Astrocyte of the hippocampus (primary cell): ENCODE measurements at regions not wholly inside any gene's neighbourhood (a gene's known extent, or its start where the extent isn't known, plus 50 kb on each side); places are given as distances from the start of the nearest gene placed in this dataset.
A peak's percentile ranks its signal among the peaks of the same experiment; 100 is the strongest.
"Not testable (repeated sequence)": the region's sequence is repeated elsewhere in the genome, so short reads cannot be mapped to it uniquely, and the experiment has no call there.

Experiments
- DNase-seq: peaks from one replicate; pipeline ENCODE4 v3.0.0; 2011; ENCODE audit warnings: low read depth, low spot score

DNA sequence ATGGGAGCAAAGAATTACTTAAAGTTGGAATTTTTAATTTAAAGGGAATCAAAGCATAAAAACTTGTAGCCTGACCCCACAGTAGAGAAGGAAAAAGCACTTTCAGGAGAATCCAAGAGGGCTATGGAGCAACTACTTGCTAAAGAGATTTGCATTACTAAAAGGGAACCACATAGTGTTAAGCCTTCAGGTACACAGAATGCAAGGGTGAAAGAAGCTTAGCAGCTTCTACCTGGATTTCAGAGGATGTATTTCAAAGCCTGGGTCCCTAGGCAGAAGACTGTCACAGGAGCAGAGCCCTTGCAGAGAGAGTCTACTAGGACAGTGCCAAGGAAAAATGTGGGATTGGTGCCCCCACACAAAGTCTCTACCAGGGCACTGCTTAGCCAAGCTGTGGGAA is 575.0 kb downstream of the GBE1 start:
- no peak for DNase-seq

DNA sequence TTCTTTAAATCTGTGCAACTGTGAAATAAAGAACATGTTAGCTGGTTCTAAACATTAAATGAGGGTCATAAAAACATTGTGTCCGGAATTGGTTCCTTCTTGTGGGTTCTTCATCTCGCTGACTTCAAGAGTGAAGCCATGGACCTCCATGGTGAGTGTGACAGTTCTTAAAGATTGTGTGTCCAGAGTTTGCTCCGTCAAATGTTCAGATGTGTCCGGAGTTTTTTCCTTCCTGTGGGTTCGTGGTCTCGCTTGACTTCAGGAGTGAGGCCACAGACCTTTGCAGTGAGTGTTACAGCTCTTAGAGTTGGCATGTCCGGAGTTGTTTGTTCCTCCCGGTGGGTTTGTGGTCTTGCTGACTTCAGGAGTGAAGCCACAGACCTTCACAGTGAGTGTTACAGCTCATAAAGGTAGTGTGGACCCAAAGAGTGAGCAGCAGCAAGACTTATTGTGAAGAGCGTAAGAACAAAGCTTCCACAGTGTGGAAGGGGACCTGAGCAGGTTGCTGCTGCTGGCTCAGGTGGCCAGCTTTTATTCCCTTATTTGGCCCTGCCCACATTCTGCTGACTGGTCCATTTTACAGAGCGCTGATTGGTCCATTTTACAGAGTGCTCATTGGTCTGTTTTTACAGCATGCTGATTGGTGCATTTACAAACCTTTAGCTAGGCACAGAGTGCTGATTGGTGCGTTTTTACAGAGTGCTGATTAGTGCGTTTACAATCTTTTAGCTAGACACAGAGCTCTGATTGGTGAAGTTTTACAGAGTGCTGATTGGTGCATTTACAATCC is 579.2 kb downstream of the GBE1 start:
- not testable (repeated sequence) for DNase-seq

- no peak for DNase-seq
Measured at GRCh38 chr3:81173514-81173913, 587.9 kb downstream of the GBE1 start.

DNA sequence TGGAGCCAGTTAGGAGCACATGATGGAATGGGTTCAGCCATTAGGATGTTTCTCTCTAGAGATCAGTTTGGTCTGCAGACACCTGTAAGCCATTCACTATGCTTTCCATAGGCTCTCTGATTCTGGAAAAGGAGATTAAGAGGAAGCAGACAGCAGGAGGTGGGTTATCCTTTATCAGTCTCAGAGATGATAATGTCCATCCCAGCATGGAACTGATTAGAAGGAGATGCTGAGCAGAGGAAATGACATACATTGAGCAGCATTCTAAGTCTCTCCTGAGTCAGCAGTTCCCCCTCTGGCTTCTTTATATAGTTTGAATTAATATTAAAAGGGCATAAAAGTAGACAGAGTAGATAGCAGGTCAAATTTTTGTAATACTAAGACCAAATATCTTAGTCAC is 591.1 kb downstream of the GBE1 start:
- DNase-seq, result no peak

- no peak for DNase-seq
Measured at GRCh38 chr3:81164806-81165205, 596.6 kb downstream of the GBE1 start.

GRCh38 chr3:81161851-81162250 is 599.6 kb downstream of the GBE1 start:
- no peak for DNase-seq

- DNase-seq, result no peak
Measured at GRCh38 chr3:81161100-81161499, 600.3 kb downstream of the GBE1 start.

GRCh38 chr3:81154611-81155143 is 606.8 kb downstream of the GBE1 start:
- DNase-seq, result no peak

DNA sequence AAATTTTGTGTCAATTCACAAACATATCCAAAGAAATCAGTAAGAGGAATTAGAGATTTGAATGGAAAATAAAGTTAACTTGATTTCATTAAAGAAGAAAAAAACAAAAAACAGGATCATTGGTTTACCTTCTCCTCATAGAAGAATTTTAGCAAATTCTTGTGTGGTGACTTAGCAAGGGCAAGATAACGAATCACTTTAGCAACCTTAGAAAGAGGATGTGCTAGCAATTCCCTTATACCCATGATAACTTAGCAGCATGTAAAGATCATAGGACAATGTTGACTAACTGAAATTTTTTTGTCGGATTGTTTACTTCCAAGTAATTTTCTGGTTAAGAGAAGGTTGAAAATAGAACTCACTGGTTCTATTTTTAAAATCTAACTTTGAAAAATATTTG is 609.3 kb downstream of the GBE1 start:
- DNase-seq, result no peak

GRCh38 chr3:81132995-81133394 is 628.5 kb downstream of the GBE1 start:
- no peak for DNase-seq

DNA sequence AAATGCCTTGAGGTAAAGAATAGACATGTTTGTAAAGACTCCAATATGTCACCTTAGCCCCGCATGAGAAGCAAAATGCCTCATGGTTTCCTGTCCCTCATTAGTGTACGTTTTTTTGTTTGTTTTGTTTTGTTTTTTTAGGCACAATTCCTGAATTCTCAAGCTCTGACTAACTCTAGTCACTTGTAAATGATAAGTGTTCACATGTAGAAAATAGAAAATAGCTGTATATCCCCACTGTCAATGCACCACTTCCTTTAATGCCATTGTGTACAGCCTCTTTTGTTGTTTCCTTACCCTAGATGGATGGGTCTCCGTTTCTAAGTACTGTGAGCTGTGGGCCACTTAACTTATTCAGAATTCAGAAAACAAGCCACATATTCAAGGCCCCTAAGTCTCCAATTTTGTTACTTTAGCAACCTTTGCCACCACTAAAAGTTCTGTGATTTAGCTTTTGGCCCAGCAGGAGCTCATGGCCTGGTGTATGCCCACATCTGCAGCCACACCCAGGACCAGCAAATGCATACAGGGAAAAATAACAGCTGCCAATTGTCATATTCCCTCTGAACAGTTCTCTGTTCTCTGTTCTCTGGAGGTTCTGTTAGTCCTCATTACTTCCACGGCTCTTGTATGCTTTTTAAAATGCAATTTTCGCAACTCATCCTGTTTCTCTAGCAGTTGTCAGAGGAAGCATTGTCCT is 655.5 kb downstream of the GBE1 start:
- DNase-seq, result peak; percentile 72

- no peak for DNase-seq
Measured at GRCh38 chr3:81105206-81105605, 656.2 kb downstream of the GBE1 start.

DNA sequence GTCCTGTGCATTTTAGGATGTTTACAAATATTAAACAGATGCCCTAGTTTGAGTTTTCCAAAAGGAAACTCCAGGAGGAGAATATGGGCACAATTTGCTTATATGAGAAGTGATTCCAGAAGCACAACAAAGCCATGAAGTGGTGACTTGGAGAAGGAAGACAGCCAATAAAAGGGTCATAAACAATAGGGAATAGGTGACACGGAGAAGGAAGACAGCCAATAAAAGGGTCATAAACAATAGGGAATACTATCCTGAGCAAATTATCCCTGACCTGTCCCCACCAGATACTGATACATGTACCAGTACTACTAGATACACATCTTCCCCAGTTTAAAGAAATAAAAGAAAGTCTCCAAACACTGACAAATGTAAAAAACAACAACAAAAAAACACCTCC is 663.6 kb downstream of the GBE1 start:
- DNase-seq, result no peak

- no peak for DNase-seq
Measured at GRCh38 chr3:81095956-81096355, 665.5 kb downstream of the GBE1 start.

GRCh38 chr3:81094986-81095385 is 666.5 kb downstream of the GBE1 start:
- no peak for DNase-seq

GRCh38 chr3:81087607-81088006 is 673.8 kb downstream of the GBE1 start:
- no peak for DNase-seq

GRCh38 chr3:81086348-81086747 is 675.1 kb downstream of the GBE1 start:
- no peak for DNase-seq

- DNase-seq, result no peak
Measured at GRCh38 chr3:81080608-81081007, 680.8 kb downstream of the GBE1 start.

GRCh38 chr3:81072591-81072990 is 688.9 kb downstream of the GBE1 start:
- no peak for DNase-seq

DNA sequence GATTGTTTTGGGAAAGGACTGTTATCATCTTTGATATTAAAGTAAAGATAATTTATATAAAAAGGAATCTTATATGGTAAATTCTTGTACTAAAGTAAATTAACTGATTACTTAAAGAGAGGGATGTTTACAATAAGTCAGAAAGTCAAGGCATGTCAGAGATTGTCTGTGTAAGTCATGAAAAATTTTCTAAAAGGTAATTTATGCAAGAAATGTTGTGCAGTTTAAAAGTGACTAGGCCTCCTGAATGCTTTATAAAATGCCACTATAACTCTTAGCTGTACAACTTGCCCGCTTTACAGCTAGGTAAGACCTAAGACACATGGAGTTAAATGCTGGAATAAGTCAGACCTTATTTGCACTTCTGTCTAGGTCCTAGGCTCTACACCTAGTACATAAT is 692.9 kb downstream of the GBE1 start:
- no peak for DNase-seq

GRCh38 chr3:81063896-81064295 is 697.5 kb downstream of the GBE1 start:
- DNase-seq, result no peak

DNA sequence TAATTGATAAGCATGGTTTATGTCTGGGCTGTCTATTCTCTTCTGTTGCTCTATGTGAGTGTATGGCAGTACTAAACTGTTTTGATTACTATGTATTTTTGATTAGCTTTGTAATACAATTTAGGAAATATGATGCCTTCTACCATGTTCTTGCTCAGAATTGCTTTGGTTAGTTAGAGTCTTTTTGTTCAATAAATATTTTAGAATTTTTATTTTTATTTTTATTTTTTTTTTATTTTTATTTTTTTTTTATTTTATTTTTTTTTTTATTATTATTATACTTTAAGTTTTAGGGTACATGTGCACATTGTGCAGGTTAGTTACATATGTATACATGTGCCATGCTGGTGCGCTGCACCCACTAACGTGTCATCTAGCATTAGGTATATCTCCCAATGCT is 710.3 kb downstream of the GBE1 start:
- not testable (repeated sequence) for DNase-seq

DNA sequence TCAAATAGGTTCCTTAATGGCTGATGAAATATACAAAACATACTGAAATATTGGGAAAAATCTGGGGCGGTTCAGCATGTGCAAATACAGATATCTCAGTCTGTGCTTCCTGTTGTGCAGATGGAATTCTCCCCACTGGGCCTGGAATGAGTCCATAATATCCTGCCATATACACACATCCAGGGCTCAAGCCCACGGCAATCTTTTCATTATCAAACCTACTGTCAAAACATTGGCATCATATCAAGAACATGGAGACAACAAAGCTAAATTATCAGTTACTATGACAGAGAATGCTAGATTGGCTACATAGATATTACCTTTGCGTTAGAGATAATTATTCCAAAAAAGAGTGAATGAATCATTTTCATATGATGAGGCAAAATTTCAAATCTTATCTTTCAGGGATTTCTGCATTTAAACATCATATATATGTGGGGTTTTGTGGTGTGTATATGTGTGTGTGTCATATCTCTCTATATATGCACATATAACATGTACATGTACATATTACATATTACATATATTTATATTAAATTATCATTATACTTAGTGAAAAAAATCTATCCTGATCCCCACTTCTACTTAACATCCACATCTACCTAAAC is 713.3 kb downstream of the GBE1 start:
- no peak for DNase-seq
